CD4-positive, alpha-beta T cell treated with Interferon alpha-2 for 1 hour (primary cell): ENCODE measurements at regions not wholly inside any gene's neighbourhood (a gene's known extent, or its start where the extent isn't known, plus 50 kb on each side); places are given as distances from the start of the nearest gene placed in this dataset.

Source experiments
- DNase-seq, 2 donors: peaks; one replicate each; pipeline ENCODE4 v3.0.0-alpha.2; 2020 to 2022

DNA sequence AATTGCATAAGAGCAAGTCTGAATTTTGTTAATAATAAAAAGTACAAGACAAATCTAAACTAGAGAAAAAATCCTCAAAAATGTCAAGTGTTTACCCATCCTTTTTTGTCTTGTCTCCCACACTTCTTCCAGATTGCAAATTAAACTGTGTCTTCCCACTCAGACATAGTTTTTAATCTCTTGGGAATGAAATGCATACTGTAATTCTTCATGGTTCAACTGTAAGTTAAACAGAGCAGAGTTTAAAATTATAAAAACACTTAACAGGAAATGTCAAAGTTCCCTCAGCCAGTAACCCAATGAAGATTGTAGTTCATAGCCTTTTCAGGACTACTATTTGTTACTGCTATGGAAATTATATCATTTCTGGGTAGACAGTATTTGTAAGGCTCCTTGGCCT lies 171.8 kb downstream of the UBE2E3 start:
- no peak for DNase-seq

DNA sequence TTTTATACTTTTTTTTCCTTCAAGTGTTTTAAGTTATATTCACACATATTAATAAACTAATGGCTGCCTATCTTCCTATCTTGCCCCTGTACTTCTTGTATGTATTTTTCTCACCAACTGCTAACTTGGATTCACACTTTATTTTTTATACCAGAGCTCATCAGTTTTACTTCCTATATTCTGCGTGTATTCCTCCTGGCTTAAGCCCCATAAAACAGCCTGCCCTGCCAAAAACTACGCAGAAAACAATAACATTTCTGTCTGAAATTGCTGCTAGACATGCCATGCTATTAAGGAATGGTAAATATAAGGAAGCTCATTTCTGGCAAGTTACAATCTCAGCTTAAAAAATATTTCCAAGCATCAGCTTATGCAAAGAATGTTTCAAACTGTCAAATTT lies 172.3 kb downstream of the UBE2E3 start:
- no peak for DNase-seq

DNA sequence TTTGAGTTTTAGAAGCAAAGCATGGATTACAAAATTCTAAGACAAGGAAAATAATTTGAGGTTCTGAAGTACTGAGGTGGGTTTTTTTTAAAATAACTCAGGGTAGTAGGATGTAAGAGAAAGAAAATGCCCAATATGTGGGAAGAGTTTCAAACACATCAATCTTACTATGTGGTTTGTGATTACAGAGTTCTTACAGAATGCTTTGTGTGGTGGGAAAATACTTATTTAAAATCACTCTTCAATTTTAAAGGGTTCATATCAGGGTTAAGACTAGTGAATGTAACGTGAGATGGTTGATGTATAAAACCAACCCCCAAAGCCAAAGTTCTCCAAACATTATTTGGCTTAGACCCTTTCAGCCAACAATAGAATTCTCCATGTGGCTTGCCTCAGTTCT lies 173.5 kb downstream of the UBE2E3 start:
- no peak for DNase-seq

DNA sequence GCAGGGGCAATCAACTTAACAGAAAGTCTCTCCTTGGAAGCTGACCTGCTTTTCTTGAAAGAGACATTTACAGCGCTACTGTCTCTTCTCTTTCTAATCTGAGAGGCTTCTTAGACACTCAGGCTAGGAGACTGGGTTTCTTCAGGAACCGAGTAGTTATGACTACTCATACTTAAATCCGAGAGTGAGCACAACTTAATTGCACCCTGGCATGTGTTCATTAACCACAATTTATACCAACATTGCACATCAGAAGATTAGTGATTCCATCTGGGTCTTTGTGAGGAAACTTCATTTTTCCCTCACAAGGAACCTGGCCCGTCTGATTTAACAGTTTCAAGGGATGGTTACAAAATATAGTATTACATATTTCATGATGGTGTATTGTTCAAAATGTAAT lies 176.9 kb downstream of the UBE2E3 start:
- DNase-seq = no peak

DNA sequence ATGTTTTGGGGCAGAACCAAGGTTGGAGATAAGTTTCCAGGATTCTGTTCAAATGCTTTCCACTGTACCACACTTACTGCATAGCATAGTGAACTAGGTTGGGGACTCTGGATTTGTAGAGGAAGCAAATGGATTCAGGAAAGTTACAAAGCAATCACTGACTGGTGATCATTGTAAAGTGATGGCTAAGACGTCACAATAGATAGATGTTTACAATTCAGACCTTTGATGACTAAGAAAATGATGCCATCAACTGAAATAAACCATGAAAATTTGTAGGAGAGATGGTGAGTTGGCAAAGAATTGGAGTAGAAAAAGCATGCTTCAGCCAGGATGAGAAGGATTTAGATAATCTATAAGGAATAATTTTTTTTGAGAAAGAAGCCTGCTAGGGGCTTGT lies 178.0 kb downstream of the UBE2E3 start:
- no peak for DNase-seq

DNA sequence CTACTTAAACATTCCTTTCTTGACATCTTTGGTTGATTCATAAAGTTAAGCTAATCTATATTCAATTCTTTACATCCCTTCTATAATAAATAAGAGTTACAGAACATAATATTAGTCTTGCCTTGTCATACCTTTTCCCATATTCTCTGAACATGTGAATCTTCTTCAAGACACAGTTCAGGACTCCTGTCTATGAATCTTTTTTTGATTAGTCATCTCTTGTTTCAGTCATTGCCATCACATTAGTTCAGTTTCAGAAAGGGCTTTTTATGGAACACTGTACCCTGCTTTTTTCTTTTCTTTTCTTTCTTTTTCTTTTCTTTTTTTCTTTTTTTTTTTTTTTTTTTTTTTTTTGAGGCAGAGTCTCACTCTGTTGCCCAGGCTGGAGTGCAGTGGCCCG lies 181.2 kb downstream of the UBE2E3 start:
- no peak for DNase-seq

DNA sequence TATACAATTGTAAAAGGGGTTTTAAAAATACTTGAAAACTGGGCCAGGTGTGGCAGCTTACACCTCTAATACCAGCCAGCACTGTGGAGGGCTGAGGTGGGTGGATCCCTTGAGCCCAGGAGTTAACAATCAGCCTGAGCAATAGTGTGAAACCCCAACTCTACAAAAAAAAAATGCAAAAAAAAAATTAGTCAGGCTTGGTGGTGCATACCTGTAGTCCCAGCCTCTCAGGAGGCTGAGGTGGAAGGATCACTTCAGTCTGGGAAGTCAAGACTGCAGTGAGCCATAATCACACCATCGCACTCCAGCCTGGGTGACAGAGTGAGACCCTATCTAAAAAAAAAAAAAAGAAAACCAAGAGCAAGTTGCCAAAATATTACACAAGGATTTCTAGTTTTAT lies 182.7 kb downstream of the UBE2E3 start:
- peak; percentile 18 to 65 for DNase-seq

DNA sequence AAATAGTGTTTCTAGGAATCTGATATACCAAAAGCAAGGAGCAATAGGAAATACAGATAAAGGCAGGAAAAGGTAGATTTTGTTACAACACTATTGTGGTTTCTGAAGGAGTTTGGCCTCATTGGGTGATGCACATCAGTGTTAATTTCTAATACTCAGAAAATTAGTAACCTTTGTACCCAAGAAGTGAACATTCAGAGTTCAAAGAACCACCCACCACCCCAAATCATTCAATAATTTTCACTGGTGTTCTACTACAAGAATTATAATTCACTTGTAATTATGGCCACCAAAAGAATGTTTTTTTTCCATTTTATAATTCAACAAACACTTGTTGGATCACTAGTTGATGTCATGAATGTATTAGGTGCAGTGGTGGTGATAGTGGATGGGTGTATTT lies 183.3 kb downstream of the UBE2E3 start:
- peak in 1 of 2 donors; percentile 30 for DNase-seq

DNA sequence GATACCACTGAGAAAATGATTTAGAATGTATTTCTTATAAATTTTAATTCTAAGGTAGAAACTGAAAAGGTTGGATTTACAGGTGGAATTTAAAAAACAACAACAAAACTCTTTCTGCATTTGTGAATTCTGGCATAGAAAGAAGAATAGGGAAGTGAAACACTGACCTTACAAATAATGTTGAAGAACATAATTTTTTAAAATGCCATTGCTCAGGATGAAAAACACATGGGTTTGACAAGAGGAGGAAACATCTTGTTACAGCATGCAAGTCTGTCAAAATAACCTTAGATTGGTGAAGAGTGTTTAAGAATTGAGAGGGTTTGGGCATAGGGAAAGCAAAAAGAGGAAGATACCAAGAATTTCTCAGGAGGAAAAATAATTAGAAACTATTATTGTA lies 184.3 kb downstream of the UBE2E3 start:
- no peak for DNase-seq

DNA sequence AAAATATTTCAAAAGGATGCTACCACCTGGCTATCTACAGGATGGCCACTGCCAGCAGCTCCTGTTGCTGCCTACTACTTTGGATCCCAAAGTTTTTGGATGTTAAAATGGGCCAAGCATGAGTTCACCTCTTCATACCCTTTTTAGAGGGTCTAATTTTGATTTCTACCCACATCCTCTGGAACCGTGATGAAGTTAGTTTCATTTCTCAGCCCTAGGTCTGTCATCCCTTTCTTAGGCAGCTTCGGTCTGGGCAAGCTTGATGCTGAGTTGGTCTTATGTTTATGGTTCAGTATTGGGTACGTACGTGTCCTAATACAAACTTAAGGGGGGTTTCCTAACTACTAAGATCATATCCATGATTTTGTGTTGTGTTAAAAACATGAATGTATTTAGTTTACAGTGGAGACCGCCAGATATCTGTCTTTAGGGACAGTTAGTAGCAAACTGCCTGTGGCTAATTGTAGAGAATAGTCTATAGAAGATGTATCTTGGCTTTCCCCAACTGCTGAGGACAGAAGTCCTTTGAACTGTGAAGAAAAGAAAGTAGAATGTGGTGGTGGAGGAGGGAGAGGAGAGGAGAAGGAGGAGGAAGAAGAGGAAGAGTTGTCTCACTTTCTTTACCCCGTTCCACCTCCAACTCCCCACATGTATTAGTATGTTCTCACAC lies 184.9 kb downstream of the UBE2E3 start:
- DNase-seq = peak; percentile 45 to 81

DNA sequence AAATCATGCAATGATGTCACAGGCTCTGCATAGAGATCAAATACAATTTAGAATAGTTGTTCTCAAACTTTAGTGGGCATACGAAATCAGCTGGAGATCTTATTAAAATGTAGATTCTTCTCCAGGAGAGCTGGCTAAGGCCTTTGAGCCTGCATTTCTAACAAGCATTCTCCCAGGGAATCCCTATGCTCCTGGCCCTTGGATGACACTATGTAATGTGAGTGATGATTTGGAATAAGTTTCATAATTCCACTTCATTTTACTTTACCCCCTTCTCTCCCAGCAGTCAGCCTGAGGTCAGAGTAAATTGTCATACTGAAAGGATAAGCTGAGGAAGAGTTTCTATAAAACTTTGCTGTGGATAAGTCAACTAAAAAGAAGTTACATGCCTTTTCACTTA lies 189.1 kb downstream of the UBE2E3 start:
- no peak for DNase-seq

DNA sequence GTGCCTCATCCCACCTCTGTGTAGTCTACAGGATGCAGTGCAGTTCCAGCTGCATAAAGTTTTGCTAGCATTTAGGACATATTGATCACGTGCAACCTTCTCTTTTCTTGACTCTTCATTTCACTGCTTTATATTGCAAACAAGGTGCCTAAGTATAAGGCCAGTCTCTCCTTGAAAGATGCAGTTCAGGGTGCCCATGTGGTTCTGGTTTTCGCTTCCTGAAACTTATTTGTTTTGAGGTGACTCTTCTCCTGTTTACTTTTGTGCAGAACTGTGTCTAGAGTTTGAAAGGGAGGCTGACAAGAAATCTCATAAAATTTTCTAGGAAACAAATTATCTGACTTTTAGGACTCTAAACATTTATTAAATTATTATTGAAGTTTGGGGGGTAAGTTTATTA lies 189.9 kb downstream of the UBE2E3 start:
- peak in 1 of 2 donors; percentile 39 for DNase-seq

DNA sequence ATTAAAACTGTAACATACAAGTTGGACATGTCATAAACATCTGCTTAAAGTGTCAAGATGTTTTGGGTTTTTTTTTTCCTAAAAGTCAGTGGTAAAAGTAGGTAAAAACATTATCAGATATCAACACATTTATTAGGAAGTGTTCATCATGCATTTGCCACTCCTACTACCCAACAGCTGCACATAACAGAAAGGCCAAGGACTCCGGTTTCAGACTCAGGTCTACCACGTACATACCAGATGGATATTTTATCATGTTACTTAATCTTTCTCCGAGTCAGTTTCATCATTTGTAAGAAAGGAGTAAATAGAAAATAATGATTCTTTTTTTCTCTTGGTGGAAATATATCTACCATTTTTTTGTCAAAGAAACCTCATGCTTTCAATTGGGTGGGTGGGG lies 192.3 kb downstream of the UBE2E3 start:
- DNase-seq = no peak

DNA sequence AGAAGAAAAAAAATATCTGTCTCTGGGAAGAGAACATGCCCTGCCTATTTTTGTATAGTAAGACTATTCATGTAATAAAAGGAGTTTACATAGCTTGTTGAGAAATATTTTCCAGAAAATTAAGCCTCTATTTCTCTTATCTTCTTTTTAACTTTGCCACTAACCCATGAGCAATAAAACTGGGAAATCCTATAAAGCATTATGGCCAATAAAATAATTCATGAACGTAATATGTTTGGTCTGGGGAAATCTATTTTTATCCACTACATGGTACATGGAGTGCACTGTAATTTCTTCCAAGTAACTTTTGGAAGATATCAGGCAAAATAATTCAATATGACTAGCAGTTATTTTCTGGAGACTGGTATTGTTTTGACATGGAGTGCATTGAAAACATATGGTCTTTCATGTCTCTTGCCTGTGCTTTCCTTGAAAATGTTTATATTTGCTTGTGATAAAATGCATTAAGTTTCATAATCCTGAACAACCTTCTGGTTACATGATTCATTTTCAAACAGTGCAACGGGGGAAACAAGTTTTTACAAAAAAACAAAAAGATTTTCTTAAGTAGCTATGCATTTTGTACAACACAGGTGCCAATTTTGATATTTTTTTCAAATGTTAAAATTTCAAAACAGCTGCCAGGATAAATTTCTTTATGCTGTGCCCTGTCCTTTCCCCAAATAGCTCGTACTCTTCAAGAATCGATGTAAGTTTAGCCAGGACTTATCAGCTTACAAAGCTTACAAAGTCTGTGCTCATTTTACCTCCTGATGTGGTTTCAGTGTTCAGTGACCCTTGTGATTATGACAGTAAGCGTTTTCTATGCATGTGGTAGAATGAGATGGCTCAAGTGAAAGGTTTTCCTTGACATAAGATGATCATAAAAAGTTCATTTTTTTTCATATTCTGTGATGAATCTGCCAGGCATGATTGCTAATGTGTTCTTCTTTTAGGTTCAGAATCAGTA lies 194.5 kb downstream of the UBE2E3 start:
- DNase-seq = no peak

DNA sequence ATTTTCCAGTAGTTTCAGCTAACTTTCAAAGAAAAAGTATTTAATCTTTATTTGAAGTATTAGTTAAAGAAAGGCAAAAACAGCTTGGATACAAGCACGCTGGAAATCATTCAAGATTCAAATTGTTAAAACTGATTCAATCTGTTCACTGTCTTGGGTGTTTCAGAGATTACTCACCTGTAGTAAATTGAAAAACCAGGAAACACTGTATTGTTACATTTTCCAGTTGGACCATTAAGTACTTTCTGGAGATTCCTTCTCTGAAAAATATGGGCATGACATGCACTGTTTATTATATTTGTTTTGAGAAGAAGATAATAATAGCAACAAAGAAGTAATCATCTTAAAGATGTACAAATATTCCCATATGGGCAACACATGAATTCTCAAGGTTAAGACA lies 196.1 kb downstream of the UBE2E3 start:
- DNase-seq = no peak

DNA sequence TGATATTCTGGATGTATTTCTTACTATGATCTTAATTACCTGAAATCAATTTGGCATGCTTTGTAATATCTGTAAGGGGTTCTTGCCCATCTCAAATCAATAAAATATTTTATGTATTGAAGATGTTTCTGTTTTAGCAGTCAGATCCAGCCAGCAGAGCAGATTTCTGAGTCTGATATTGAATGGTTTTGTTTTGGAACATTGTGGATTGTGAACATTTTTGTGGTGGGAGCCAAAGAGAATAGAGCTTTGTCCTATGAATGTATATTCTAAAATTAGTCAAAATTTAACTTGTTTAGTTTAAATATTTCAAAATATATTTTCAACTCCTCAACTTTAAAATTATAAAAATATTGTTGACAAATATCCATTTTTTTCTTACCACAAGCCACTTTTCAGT lies 197.0 kb downstream of the UBE2E3 start:
- no peak for DNase-seq

DNA sequence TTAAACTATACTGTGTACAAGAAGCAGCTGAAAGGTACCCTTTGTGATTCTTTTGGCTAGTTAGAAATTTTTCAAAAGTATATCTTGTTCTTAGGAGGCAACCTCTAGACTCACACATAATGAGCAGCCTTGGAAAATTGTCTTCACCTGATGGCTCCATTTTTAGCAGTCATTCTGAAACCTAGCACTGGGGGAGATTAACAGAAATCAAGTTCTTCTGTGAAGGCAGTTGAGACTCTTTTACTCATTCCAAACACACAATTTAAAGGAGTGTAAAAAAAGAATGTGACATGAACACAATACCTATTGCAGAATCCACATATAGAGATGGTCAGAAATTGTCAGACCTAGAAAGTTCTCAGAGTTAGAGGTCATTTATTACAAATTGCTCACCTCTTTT lies 197.7 kb downstream of the UBE2E3 start:
- peak in 1 of 2 donors; percentile 22 for DNase-seq

DNA sequence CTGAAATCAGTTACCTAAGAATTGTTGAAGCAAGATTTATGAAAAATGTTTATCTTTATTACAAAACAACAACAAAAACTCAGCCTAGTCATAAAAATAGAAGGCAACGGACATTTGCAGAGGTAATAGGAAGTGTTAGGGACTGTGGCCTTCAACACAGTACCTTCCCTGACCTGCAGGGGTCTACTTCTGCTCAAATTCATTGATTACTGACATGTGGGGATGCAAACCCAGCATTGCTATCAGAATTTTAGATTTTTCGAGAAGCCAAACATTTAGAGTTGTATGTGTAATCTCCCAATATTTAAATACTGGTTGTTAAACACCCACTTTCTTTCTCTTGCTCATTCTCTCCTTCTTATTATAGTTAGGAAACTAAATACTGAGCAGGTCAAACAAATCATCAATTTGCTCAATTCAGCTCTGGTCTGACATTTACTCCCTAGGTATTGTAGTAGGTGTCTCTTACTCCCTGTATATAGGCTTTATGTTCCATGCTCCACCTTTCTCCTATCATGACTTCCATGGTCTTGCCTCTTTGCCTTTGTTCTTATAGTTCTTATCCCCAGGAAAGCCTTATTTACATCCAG lies 198.5 kb downstream of the UBE2E3 start:
- DNase-seq = peak; percentile 46 to 68

DNA sequence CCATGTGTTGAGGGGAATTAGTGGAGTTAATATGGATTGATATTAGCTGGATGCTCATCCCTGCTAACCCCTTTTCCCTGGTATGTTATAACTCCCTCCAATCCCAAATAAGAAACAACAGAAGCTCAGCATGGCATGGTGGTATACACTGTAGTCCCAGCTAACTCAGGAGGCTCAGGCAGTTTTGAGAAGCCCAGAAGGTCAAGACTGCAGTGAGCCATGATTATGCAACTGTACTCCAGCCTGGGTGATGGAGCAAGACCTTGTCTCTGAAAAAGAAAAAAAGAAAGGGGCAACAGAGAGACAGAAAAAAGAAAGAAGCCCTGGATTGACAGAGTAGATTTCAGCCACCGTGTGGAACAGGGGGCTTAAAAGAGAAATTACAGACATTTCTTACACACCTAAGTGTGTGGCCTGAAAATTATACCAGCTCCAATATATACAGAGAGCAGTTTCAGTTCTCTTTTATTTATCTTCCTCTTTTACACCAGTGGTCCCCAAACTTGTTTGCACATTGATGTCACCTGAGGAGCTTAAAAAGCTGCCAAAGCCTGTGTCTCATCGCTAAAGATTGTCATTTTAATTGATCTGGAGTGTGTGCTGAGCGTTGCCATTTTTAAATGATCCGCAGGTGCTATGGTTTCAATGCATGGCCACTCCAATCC lies 203.6 kb downstream of the UBE2E3 start:
- DNase-seq = no peak

DNA sequence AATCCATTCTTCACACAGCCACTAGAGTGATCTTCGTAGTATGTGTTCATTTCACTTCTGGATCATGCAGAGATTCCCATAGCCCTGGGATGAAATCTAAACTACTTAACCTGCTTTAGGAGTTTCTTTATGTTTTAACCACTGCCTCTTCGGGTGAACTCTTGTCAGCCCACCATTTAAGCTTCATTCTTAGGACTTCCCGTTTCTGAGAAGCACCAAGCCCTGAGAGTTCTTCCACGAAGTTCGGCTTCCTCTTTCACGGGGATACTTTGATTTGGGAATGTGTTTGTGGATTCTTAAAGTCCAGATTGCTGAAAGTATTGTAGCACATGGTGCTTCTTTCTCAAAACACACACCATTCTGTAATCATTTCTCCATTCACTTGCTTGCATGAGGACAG lies 205.0 kb downstream of the UBE2E3 start:
- no peak for DNase-seq

DNA sequence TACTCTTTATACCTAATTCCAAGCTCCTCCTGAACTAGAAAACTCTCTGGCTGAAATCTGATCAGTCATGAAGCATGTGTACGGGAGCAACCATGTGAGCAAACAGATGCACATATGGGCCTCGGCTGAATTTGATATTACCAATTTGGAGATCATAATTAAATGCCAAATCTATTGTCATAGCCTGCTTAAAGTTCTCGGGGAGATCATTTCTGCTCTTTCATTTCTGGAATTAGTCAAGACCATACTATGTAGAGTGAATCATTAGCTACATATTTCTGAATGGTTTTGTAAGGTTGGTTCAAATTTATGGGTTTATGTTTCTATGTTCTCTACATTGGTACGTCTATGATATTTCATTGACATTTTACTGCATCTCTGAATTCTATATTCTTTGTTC lies 205.5 kb downstream of the UBE2E3 start:
- DNase-seq = no peak

DNA sequence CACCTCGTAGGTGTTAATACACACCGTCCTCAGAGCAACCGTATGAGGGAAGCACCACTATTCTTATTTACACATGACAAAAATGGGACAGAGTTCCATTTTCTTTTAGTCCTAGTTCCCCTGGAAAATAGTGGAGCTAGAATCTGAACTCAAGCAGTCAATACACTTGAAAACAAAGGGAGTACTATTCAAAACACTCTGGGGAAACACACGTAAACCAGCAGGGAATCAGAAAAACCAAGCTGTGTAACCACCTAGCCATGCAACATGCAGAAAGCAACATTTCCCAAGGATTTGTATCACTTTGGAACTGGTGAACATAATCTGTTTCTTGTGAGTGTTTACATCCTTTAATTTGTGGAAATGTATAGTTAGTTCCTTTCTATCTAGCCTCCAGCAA lies 208.2 kb downstream of the UBE2E3 start:
- DNase-seq = no peak

DNA sequence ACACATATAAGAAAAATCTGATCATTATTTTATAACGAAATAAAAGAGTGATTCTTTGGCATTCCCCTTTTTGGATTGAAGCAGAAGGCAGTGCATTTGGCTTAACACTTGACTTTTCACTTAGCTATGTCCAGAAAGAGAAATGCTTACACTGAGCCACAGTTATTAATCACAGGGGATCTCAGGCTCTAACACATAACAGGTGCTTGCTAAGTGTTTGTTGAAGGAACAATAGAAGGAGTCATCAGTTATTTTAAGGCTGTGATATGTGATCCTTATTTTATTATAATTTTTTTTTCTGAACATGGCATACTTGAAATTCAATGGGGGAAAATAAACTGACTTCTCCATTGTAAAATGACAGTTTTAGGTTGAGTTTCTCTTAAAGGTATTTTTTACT lies 209.5 kb downstream of the UBE2E3 start:
- DNase-seq = no peak
